Keratinocyte (primary cell): ENCODE measurements at regions not wholly inside any gene's neighbourhood (a gene's known extent, or its start where the extent isn't known, plus 50 kb on each side); places are given as distances from the start of the nearest gene placed in this dataset.

Experiments
- DNase-seq: peaks from one replicate; pipeline ENCODE4 v3.0.0-alpha.2; 2011; ENCODE audit warnings: low read depth, missing footprints, low spot score
- FAIRE-seq: peaks from 2 replicates; lab custom pipeline; 2011; peaks lifted over from hg19 to GRCh38; lab: Jason Lieb, UNC
- H2AFZ ChIP-seq: 2 replicates; pipeline ENCODE4 v1.6.0; 2012; ENCODE audit warnings: low read length, control low read depth, inconsistent platforms; ENCODE audit not compliant: control insufficient read depth
- H3K27ac ChIP-seq: 2 replicates; pipeline ENCODE4 v1.5.1; 2011; ENCODE audit warnings: low read length; ENCODE audit not compliant: control insufficient read depth, insufficient read depth
- H3K27me3 ChIP-seq: 3 replicates; pipeline ENCODE4 v1.6.0; 2011; ENCODE audit warnings: low read length; ENCODE audit not compliant: control insufficient read depth, insufficient read depth; ENCODE audit errors: extremely low read depth
- H3K36me3 ChIP-seq, 2 experiments: 2 replicates in 1 of 2; 3 replicates in 1 of 2; pipeline ENCODE4 v1.5.1; 2011; ENCODE audit warnings: low read length in 2 of 2, mild to moderate bottlenecking in 1 of 2; ENCODE audit not compliant: control insufficient read depth in 2 of 2, insufficient read depth in 2 of 2; ENCODE audit errors: extremely low read depth in 1 of 2
- H3K4me1 ChIP-seq: 3 replicates; pipeline ENCODE4 v1.5.1; 2011; ENCODE audit warnings: low read length; ENCODE audit not compliant: control insufficient read depth, insufficient read depth; ENCODE audit errors: extremely low read depth
- H3K4me2 ChIP-seq: 3 replicates; pipeline ENCODE4 v1.6.0; 2011; ENCODE audit warnings: low read depth, low read length; ENCODE audit not compliant: control insufficient read depth, insufficient read depth; ENCODE audit errors: extremely low read depth
- H3K4me3 ChIP-seq, 3 experiments: fragments of 200-600 bp in 1 of 3; sonication (generic) in 1 of 3; 2 replicates in 2 of 3; 3 replicates in 1 of 3; pipeline ENCODE4 v1.5.1; 2011 to 2016; ENCODE audit warnings: low read length in 3 of 3, mild to moderate bottlenecking in 3 of 3, control low read depth in 2 of 3, inconsistent platforms in 1 of 3, low read depth in 1 of 3, mixed read lengths in 1 of 3, mixed run types in 1 of 3, moderate library complexity in 1 of 3; ENCODE audit not compliant: control insufficient read depth in 2 of 3, insufficient read depth in 2 of 3; ENCODE audit errors: extremely low read depth in 1 of 3
- H3K79me2 ChIP-seq: 2 replicates; pipeline ENCODE4 v1.6.0; 2012; ENCODE audit warnings: low read length; ENCODE audit not compliant: control insufficient read depth, insufficient read depth
- H3K9ac ChIP-seq: 3 replicates; pipeline ENCODE4 v1.6.0; 2011; ENCODE audit warnings: low read length; ENCODE audit not compliant: control insufficient read depth, insufficient read depth; ENCODE audit errors: extremely low read depth
- H3K9me1 ChIP-seq: 3 replicates; pipeline ENCODE4 v1.6.0; 2011; ENCODE audit warnings: low read length; ENCODE audit not compliant: control insufficient read depth, insufficient read depth; ENCODE audit errors: extremely low read depth
- H3K9me3 ChIP-seq: 2 replicates; pipeline ENCODE4 v1.5.1; 2012; ENCODE audit warnings: low read depth, low read length; ENCODE audit not compliant: control insufficient read depth
- H4K20me1 ChIP-seq: 3 replicates; pipeline ENCODE4 v1.6.0; 2011; ENCODE audit warnings: low read length; ENCODE audit not compliant: control insufficient read depth, insufficient read depth; ENCODE audit errors: extremely low read depth
- EZH2 ChIP-seq: IDR thresholded peaks from one replicate; pipeline ENCODE4 v1.6.1; 2012; ENCODE audit warnings: inconsistent platforms, mild to moderate bottlenecking, low read length, moderate library complexity
- dilution Hi-C: fragments of 300-500 bp; cut with MboI; formaldehyde crosslinking; loops from one replicate; pipeline ENCODE4 v1.7.0; 2020; ENCODE audit warnings: low sequenced_read_pairs; ENCODE audit not compliant: extremely low pct_ligation_motif_present
- TF ChIP-seq, protein P1 (sequence below), 3 experiments: IDR thresholded peaks in 1 of 3; conservative IDR thresholded peaks in 1 of 3; optimal IDR thresholded peaks in 1 of 3; 2 replicates in 2 of 3; 3 replicates in 1 of 3; pipeline versions ENCODE3 to v1.5.1; 2011; ENCODE audit warnings: low read length in 3 of 3, mild to moderate bottlenecking in 3 of 3, moderate library complexity in 2 of 3, control low read depth in 1 of 3, inconsistent platforms in 1 of 3; ENCODE audit not compliant: insufficient read depth in 2 of 3; ENCODE audit errors: extremely low read depth in 1 of 3

DNA sequence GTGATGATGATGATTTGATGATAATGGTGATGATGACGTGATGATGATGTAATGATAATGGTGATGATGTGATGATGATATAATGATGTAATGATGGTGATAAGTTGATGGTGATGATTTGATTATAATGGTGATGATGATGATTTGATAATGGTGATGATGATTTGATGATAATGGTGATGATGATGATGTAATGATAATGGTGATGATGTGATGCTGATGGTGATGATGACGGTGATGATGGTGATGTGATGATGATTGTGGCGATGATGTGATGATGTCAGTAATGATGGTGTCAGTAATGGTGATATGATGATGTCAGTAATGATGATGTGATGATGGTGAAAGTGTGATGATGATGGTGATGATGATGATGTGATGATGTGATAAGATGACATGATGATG, 613.4 kb downstream of the AACS start:
- Histone ChIP-seq H3K4me2 (no peak overlapping the region), H3K36me3 (no peaks in the 10 kb centered on the region), H2AFZ (no peak overlapping the region), H3K27me3 (no peaks in the 10 kb centered on the region), H3K9me1 (no peaks in the 10 kb centered on the region), H3K9me3 (peaks cover 6% of the 10 kb centered on the region), H3K9ac (no peak overlapping the region), H4K20me1 (no peaks in the 10 kb centered on the region), H3K4me3 (no peak overlapping the region), H3K79me2 (no peaks in the 10 kb centered on the region), H3K4me1 (no peaks in the 10 kb centered on the region), H3K27ac (no peak overlapping the region)
- FAIRE-seq, result no peak
- dilution Hi-C loops, result no loop called here
- no peak for DNase-seq
- TF ChIP-seq, protein P1, sequence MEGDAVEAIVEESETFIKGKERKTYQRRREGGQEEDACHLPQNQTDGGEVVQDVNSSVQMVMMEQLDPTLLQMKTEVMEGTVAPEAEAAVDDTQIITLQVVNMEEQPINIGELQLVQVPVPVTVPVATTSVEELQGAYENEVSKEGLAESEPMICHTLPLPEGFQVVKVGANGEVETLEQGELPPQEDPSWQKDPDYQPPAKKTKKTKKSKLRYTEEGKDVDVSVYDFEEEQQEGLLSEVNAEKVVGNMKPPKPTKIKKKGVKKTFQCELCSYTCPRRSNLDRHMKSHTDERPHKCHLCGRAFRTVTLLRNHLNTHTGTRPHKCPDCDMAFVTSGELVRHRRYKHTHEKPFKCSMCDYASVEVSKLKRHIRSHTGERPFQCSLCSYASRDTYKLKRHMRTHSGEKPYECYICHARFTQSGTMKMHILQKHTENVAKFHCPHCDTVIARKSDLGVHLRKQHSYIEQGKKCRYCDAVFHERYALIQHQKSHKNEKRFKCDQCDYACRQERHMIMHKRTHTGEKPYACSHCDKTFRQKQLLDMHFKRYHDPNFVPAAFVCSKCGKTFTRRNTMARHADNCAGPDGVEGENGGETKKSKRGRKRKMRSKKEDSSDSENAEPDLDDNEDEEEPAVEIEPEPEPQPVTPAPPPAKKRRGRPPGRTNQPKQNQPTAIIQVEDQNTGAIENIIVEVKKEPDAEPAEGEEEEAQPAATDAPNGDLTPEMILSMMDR (optimal IDR thresholded peaks at IDR 0.05 in 1 of 3, IDR thresholded peaks at IDR 0.05 in 1 of 3, conservative IDR thresholded peaks at IDR 0.05 in 1 of 3; ENCODE audit: extremely low read depth in 1 of 3, insufficient read depth in 2 of 3, low read length in 3 of 3), result no peak
- no peak for TF ChIP-seq EZH2

DNA sequence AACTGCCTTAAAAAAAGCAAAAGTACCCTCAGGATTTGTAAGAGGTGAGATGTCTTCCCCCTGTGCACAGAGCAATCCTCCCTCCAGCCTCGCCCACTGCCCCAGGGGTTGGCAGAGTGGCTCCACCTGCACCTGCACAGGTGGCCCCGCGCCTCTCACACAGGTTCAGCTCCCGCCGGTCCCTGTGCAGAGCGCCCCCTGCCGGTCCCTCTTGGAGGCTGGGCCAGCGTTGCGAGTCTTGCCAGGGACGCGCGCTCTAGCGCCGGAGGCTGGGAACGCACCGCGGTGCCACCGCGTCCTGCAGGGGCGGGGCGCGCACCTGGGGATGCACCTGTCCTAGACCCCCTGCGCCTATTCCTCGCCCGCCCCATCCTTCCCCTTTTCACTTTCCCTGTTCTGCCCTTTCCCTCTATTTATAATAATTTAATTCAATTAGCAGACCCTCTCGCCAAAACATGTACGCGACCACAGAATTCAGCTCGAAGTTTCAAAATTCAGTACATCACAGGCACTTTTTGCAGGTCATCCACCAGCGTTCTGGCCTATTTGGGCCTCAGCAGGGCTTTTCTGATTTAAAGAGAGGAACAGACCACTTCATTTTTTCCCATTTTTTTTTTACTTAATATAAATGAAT, 618.6 kb downstream of the AACS start:
- H3K4me3 ChIP-seq, result no peak overlapping the region
- H3K36me3 ChIP-seq, result no peaks in the 10 kb centered on the region
- H3K27me3 ChIP-seq, result no peaks in the 10 kb centered on the region
- no peaks in the 10 kb centered on the region for H3K79me2 ChIP-seq
- dilution Hi-C loops, result no loop called here
- no peak overlapping the region for H3K27ac ChIP-seq
- H3K9me3 ChIP-seq, result peaks cover 3% of the 10 kb centered on the region
- TF ChIP-seq, protein P1 (optimal IDR thresholded peaks at IDR 0.05 in 1 of 3, IDR thresholded peaks at IDR 0.05 in 1 of 3, conservative IDR thresholded peaks at IDR 0.05 in 1 of 3; ENCODE audit: extremely low read depth in 1 of 3, insufficient read depth in 2 of 3, low read length in 3 of 3), result peak in 1 of 3 experiments; percentile 40
- TF ChIP-seq EZH2, result no peak
- DNase-seq, result no peak
- FAIRE-seq, result no peak
- no peak overlapping the region for H2AFZ ChIP-seq
- H3K4me1 ChIP-seq, result no peaks in the 10 kb centered on the region
- no peaks in the 10 kb centered on the region for H3K9me1 ChIP-seq
- H3K9ac ChIP-seq, result no peak overlapping the region
- no peak overlapping the region for H3K4me2 ChIP-seq
- H4K20me1 ChIP-seq, result no peaks in the 10 kb centered on the region
